ENCODE measurements at regions not wholly inside any gene's neighbourhood (a gene's known extent, or its start where the extent isn't known, plus 50 kb on each side); places are given as distances from the start of the nearest gene placed in this dataset.

GRCh38 chr16:26342621-26343020 lies 650.9 kb downstream of the HS3ST4 start:
- TF ChIP-seq CTCF (IDR thresholded peaks at IDR 0.05; ENCODE audit: low read depth, low read length, poor library complexity, severe bottlenecking) (no peak), EZH2phosphoT487 (IDR thresholded peaks at IDR 0.05; ENCODE audit: borderline replicate concordance, low read length) (no peak)
